ENCODE measurements at regions not wholly inside any gene's neighbourhood (a gene's known extent, or its start where the extent isn't known, plus 50 kb on each side); places are given as distances from the start of the nearest gene placed in this dataset.

DNA sequence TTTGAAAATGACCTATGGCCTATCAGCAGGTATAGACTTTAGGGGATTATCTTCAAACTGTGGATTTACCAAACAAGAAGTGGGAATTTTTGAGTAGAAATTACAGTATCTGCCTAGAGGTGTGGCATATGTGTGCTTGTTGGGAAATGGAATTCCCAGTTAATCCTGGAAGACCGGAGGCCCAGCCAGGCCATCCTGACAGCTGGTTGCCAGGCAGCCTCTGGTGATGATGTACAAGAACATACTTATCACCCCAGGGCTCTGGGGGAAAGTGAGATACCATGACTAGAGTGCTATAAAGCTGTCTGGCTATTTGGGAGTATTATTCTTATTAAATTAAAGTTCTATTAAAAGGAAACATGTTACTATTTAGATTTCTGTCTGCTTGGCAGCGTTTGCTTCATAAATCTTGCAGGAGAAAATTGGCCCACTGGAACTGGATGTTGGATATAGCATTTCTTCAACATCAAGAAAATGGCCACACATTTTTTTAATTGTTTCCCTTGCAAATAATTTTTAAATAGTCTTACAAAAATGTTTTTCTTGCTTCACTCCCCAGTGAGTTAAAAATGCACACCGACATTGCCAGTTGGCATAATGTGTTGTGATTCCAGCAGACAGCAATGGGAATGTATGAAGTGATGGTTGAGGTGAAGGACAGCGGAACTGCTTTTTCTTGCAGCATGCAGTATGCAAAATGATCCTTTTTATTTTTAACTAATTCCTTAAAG lies 187.8 kb downstream of the MYLK4 start:
- no peak for DNase-seq

DNA sequence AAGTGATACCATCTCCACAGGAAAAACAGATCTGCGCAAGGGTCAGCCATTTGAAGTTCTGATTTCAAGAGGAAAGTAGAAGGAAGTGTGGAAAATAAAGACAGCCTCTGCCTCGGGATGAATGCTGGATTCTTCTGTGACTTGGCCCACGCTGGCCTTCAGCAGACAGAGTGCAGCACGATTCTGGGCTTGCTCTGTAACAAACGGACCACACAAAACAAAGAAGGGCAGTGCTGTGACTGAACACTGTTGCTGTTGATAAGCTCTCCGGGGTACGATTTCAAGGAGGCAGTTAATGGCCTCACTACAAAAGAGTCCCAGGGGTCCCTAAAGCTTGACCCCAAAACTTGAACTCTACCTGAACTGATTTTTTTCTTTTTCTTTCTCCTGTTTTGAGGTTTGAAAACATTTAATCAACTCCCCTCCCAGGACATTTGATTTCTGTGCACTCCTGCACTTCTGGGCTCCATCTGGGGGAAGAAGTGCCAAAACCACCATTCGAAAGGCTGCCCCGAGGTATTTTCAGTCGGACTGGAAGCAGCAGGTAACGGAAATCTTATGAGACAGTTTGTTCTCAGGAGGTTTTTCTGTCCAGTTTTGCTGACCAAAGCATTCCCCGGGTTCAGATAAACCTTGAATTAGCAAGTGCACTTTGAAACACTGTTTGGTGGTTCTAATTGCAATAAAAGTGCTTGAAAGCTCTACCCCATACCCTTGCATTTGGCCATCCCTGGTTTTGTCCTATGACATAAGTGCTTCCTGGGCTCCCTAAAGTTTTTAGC lies 189.6 kb downstream of the MYLK4 start:
- DNase-seq, result no peak

DNA sequence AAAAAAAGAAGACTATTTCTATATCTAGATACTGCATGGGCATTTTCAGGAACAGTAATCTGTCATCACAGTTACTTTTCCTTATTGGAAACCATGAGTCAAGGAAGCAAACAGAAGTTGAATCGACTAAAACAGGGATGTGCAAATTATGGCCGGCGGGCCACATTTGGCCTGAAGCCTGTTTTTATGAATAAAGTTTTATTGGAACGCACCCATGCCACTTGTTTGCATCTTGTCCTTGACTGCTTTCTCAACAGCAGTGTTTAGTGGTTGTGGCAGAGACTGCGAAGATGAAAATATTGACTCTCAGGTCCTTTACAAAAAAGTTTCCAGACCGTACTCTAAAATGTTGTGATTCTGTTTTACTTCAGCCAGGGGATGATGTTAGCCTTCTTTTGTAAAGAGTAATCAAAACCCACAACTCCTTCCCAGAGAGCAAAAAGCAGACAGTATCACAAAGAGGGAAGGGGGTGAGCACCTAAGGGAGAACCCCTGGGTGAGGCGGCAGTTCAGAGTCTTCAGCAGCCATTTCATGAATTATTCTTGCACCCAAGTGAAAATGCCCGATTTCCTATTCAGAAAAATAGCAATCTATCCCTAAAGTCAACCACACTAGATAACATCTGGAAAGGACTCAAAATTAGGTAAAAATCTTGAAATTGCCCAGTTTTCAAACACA lies 190.4 kb downstream of the MYLK4 start:
- DNase-seq, result no peak

DNA sequence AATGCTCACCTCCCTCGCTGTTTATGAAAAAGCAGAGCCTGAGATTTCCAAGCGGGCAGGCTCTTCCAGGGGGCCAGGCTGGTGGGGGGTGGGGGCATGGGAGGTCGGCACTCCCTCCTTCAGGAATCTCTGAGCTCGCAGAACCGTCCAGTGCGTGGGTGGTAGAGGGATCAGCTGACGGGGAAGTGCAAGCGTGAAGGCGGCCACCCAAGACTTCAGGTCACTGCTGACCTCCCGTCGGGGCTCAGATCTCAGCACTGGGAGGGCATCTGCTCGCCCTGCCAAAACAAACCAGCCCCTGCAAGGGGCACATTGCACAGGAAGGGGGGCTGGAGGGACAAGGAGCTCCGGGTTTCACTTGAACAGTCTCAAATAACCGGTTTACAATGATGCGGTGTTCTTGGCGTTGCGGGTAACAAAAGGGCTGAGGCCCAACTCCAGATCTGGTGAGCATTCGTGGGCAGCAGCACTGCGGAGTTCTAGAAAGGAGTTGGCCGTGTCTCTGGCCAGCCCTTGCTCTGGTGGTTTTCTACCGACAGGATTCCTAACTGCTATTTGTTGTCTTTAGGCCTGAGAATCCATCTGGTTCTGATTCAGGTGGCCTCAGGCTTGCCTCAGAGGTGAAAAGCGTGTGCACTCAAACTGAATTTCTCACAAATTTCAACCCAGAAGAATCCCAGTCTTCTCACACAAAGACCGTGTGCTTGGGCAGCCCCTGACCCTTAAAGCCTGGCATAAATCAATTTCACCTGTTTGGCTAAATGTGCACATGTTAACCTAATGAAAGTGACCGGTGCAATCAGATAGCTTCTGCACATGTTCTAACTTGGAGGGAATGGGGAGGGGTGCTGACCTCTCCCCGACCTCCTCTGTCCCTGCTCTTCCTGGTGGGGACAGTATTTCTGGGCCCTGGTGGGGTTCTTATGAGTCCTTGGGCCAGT lies 191.6 kb downstream of the MYLK4 start:
- DNase-seq, result no peak

DNA sequence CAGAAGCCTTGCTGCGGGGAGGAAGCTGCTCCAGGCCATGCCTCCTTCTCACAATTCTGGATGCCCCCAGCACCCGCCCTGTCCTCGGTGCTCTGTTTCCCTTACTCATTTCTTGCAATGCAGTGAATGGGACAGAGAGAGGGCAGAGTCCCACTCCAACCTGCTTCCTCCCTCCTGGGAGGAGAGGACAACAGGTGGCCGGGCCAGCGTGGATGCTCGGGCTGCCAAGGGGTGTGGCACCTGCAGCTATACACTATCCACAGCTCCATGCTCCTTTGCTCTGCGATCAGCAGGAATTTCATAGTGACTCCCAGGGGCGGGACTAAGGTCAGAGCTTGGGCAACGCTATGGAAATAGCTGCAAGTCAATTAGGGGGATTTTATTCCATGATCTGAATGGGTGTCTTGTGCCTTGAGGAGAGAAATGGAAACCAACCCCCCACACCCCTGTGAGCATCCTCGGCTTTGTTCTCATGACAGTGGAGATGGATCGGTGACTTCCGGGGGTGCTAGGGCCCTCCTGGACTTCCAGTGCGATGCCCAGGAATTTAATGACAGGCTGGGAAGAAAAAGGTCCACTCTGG lies 192.5 kb downstream of the MYLK4 start:
- DNase-seq, result no peak

DNA sequence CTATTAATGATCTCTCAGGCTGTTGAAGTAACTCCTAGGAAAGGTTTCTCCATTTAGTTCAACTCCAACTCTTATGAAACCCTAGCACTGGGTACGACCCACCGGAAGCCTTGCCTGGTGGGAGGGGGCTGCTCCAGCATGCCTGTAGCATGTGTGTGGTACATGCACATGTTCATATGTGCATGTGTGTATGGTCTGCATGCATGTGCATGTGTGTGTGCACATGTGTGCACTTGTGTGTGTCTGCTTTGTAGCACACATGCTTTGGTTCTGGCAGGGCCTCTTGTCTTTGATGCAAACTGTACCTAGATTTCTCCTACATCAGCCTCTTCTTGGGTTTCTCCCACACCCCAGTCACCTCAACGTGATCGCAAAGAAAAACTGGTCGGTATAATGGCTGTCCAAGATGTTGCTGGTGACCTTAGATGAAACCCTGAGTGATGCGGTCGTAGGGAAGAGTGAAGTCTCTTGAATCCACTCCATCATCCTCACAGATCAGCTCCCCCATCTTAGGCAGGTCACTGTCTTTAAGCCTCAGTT lies 193.5 kb downstream of the MYLK4 start:
- no peak for DNase-seq

DNA sequence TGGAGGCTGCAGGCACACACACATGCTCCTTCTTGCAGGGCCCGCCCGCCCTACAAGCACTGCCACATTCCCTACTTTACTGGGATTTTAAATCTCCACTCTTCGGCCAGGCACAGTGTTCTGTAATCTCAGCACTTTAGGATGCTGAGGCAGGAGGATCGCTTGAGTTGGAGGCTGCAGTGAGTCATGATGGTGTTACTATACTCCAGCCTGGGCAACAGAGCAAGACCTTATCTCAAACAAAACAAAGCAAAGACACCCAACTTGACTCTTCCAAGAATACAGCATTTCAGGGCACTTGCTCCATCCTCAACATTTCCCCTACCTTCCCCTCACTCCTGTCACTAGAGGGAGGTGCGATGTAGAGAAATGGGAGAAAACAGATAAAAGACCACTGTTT lies 194.0 kb downstream of the MYLK4 start:
- DNase-seq, result no peak

DNA sequence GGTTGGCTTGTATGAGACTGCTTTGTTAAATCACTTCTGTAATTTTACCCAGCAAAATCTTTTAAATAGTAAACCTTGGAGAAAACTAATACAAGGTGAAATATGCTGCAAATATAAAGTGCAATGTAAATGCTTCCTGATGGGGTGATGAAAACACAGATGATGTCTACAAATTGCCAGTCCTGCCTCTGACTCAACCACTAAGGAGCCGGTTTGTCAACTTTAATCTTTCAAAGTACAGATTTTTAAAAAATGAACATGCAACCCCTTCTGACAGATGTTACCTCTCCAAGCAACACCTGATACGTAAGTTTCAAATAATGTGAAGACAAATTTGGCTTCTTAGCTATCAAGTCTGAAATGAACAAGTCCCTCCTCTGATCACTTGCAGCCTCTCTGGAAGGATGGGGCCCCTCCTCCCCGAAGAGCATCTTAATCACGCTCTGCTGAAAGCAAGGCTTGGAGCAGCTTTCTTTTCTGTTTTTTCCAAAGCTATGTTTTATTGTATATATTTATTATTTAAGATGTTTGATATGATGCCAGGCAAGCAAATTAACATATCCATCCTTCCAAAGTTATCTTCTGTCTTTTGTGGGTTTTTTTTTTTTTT lies 196.0 kb downstream of the MYLK4 start:
- no peak for DNase-seq

DNA sequence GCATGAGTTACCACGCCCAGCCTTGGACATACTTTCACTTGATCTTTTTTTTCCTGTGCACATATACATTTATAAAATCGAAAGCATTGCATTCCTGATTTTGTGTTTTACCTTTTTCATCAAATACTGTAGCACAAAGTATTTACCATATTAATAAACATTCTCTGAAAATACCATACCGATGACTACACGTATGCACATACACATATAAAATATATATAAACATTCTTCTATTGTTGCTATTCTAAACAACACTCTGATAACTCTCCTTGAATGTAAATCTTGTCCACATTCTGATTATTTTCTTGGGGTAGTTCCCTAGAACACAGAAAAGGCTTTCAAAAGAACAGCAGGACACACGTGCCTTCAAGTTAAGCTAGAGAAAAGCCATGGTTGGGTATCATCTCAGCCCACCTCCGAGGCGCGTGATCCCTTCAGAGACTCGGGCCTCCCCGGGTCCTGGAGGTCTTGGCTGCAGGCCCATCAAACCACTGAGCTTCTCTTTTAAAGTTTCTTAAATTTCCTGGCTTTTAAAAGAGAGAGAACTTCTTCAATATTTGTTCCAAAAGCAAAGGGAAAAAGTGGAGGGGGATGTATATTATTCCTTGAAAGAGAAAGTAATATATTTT lies 198.1 kb downstream of the MYLK4 start:
- no peak for DNase-seq

DNA sequence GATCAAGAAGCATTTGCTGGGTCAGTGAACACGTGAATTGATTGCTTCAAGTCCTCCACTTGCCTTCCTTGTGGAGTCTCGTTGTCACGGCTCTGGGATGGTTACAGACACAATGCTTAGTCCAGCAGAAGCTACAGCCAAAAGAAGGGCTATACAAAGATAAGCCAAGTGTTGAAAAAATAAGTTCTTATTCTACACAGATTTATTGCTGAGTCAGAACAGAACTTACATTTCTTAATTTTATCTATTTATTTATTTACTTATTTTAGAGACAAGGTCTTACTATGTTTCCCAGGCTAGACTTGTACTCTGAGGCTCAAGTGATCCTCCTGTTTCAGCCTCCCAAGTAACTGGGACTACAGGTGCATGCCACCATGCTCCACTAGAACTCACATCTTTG lies 199.0 kb downstream of the MYLK4 start:
- DNase-seq, result no peak

DNA sequence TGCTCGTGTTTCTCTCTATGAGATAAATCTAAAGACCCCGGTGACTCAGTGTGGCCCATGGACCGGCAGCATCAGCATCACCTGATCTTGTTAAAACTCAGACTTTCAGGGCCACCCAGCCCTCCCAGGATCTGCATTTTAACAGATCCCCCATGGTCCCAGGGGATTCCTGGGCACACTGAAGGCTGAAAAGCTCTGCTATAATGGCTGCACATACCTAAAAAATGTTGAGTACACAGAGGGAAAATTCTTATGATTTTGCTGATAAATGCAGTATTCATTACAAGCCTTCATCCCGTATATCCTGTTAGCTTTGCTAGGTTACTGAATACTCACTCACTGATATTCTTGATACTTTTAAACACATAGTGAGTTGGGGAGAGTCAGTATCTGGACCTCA lies 200.5 kb downstream of the MYLK4 start:
- DNase-seq, result no peak

DNA sequence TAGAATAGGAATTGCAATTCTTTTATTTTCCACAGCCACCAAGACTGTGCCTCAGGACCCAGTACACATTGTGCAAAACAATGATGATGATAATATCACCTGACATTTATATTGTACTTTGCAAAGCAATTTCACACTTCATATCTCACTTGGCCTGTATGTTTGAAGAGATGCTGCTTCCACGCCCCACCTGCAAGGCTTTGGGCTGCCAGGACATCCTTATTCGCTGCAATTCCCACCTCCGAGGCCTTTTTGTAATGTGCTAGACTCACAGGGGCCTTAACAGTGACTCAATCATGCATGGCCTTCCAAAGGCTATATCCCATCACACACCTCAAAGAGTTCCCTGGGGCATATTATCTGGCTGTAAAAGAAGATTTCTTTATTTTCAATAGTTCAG lies 200.9 kb downstream of the MYLK4 start:
- no peak for DNase-seq

DNA sequence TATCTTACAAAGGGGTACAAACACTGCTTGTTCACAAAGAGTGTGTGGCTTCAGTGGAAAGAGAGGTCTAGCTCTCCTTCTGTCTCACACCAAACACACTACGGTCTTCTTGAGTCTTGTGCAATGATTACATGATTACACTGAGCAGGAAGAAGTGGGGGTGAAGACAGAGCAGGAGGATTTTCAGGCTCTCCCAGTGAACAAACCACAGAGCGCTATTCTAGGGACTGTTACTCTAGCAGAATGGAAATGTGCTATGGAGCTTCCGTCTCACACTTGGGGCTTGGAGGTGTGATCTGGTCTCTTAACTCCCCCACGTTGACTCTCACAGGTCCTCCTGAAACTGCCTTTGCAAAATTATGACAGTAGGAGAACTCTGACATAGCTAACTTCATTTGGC lies 203.4 kb downstream of the MYLK4 start:
- DNase-seq, result no peak

DNA sequence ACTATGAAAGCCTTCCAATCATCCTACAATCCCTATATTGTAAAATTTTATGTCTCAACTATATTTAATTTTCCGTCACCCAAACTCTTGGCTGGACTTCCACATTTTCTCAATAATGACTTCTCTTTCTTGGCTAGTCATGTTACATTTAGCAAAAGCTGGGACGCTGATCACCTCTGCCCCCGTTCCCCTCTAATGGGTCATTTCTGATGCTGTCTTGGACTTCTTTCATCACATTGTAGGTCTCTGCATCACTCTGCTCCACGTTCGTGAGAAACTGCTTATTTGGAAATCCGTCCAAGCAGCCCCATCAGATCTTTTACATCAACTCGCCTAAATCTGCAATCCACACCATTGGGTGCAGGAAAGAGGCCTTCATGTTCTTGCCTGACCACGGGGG lies 203.8 kb downstream of the MYLK4 start:
- DNase-seq, result no peak

DNA sequence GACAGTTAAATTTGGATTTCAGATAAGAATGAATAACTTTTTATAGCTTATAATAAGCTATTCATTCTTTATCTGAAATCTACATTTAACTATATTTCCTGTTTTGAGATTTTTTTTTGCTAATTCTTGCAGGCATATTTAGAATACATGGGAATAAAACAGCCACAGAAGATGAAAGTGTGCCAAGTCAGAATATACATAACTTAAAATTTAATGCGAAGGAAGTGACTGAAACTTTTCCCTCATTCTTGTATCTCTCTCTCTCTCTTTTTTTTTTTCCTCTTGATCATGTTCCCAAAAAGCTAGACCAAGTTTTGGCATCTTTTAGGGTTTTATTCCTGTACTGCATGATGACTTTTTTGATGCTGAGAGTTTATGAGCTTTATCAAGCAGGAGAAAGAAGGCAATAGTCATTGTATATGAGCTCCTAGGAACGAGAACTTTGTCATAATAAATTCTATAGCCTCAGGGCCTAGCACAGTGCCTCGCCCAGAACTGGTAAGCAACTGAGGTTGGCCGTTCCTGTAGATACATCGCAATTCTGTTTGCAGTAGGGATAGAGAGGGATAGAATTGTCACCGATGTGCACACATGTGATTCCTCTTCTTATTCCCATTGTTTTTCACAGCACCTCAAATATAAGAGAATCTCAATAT lies 205.2 kb downstream of the MYLK4 start:
- DNase-seq, result no peak

DNA sequence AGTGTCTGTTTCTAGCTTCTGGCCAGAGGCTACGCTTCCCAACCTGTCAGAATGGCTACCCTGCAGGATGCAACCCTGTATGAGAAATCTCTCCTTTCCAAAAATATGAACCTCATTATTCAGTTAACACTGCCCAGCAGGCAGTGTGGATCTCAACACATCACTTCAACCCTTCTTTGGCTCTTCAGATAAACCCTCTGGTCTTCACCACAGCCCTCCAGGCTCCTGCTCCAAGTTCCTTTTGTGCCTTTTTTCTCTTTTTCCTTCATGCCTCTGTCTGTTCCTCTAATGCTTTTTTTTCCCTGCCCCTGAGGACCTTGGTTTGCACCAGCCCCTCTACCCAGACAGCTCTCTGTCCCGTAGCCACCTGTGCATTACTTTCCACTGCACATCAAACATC lies 207.4 kb downstream of the MYLK4 start:
- DNase-seq, result no peak

DNA sequence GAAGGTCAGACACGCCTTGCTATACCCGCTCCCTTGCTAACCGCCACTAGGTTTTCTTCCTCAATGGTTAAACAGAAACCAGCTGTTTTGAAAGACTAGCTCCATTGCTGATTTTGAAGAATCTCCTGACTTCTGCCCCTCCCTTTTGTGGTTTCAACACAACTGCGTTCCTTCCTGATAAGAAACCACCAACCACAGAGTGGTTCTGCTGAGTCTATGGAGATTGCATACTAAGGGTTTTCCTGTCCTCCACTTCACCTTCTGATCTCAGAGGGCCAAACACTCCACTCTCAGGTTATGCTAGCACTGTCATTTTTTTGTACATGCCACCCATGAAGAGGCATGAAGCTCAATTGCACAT lies 207.9 kb downstream of the MYLK4 start:
- DNase-seq, result no peak

DNA sequence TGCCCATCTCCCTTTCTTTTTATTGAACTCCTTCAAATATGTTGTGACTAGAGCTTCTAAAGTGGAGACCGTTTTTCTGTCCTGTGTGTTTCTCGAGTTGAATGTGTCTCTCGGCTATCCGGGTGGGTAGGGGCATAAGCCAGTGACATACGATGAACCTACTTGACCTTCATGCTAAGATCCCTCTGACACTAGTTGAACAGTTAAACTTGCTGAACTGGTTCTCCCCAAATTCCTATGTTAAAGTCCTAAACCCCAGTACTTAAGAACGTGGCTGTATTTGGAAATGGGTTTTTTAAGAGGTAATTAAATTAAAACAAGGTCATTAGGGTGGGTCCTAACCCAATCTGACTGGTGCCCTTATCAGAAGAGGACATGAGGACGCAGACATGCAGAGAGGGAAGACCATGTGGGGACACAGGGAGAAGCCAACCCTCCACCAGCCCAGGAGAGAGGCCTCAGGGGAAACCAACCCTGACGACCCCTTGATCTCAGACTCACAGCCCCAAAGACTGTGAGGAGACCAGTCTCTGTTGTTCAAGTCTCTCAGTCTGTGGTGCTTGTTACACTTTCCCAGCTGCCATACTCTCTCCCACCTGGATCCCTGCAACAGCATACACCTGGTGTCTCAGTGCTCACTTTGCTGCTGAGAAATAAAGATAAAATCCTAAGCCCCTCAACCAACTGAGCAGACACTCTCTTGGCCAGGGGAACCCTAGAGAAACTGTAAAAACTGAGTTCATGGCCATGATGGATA lies 208.4 kb downstream of the MYLK4 start:
- no peak for DNase-seq

DNA sequence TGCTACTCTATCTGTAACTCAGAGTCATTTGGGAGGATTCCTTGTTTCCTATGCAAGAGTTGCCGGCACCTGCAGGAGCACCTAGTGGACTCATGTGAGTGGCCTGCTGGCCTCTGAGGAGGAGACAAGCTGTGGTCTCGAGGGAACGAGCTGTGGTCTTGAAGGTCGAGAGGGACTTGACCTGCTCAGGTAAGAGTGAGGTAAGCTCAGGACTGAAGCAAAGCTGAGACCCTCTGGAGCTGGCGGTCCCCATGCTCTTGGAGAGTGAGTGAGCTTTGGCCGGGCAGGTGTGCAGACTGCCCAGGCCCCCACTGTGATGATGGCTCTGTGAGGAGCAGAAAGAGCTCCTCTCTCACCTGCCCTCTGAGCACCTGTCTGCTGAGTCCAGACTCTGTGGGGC lies 214.3 kb downstream of the MYLK4 start:
- DNase-seq, result no peak

All from muscle of arm (tissue), 1 donor.